ENCODE measurements at regions not wholly inside any gene's neighbourhood (a gene's known extent, or its start where the extent isn't known, plus 50 kb on each side); places are given as distances from the start of the nearest gene placed in this dataset.

- TF ChIP-seq GTF2A2 (tag; IDR thresholded peaks at IDR 0.05) (no peak), SRF (CRISPR knock-in tag; IDR thresholded peaks at IDR 0.05) (no peak), ARID2 (IDR thresholded peaks at IDR 0.05) (peak; percentile 77; the same call in 1 of the 2 replicates), FOXJ2 (tag; IDR thresholded peaks at IDR 0.05) (no peak), HDAC1 (IDR thresholded peaks at IDR 0.05) (no peak), TCF15 (CRISPR knock-in tag; IDR thresholded peaks at IDR 0.05) (no peak), SAP30 (IDR thresholded peaks at IDR 0.05; ENCODE audit: borderline replicate concordance, insufficient read depth, low read depth, low read length, poor library complexity, severe bottlenecking) (no peak), HLTF (IDR thresholded peaks at IDR 0.05) (no peak), SP2 (IDR thresholded peaks at IDR 0.05; ENCODE audit: extremely low read depth, low read depth, low read length, poor library complexity, severe bottlenecking) (no peak), STAG1 (CRISPR knock-in tag; IDR thresholded peaks at IDR 0.05; ENCODE audit: borderline replicate concordance) (peak; percentile 75; the same call in 1 of the 2 replicates), KHSRP (IDR thresholded peaks at IDR 0.05) (no peak), NCOA2 (IDR thresholded peaks at IDR 0.05; ENCODE audit: partially characterized antibody in 2 of 2) (no peak), CREB3L1 (IDR thresholded peaks at IDR 0.05; ENCODE audit: borderline replicate concordance, low read depth) (peak; percentile 88), RBM39 (optimal IDR thresholded peaks at IDR 0.05; ENCODE audit: low read depth, low read length) (no peak), JUND (IDR thresholded peaks at IDR 0.05; ENCODE audit: borderline replicate concordance, low read depth, low read length) (peak; percentile 38; the same call in 1 of the 2 replicates), JUND (tag; IDR thresholded peaks at IDR 0.05; ENCODE audit: borderline replicate concordance, low read depth, low read length) (no peak), BHLHE40 (IDR thresholded peaks at IDR 0.05; ENCODE audit: low read length) (peak; percentile 81), IFI16 (CRISPR knock-in tag; IDR thresholded peaks at IDR 0.05) (no peak), U2AF1 (optimal IDR thresholded peaks at IDR 0.05; ENCODE audit: low read depth, low read length) (no peak), ZNF696 (CRISPR knock-in tag; conservative IDR thresholded peaks at IDR 0.05) (no peak), MBD1 (CRISPR knock-in tag; IDR thresholded peaks at IDR 0.05) (no peak), SMC3 (conservative IDR thresholded peaks at IDR 0.05; ENCODE audit: insufficient read depth, low read depth, low read length) (peak; percentile 96), MYC (IDR thresholded peaks at IDR 0.05; ENCODE audit: low read depth, low read length) (peak; percentile 80; the same call in 1 of the 2 replicates), MYC (CRISPR knock-in tag; IDR thresholded peaks at IDR 0.05; ENCODE audit: borderline replicate concordance, low read depth) (no peak), KAT8 (IDR thresholded peaks at IDR 0.05; ENCODE audit: low read depth) (no peak)
- TF ChIP-seq, protein P1, sequence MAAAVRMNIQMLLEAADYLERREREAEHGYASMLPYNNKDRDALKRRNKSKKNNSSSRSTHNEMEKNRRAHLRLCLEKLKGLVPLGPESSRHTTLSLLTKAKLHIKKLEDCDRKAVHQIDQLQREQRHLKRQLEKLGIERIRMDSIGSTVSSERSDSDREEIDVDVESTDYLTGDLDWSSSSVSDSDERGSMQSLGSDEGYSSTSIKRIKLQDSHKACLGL (CRISPR knock-in tag; IDR thresholded peaks at IDR 0.05; ENCODE audit: borderline replicate concordance, poor library complexity, severe bottlenecking): no peak
Observed at GRCh38 chr6:168370310-168370991, 50.9 kb upstream of the DACT2 start (continued).
